OCI-LY7 (cell line): ENCODE measurements at regions not wholly inside any gene's neighbourhood (a gene's known extent, or its start where the extent isn't known, plus 50 kb on each side); places are given as distances from the start of the nearest gene placed in this dataset.

Experiments used
- BruUV-seq: library from RNA; stranded (reverse); fragments of 400-500 nt; replicated peaks from 2 replicates; lab custom pipeline; 2021; lab: Mats Ljungman, UMichigan
- CTCF ChIA-PET: fragments of 300-600 bp; sonication (Branson Sonifier 250); formaldehyde crosslinking; loops from one replicate; lab custom pipeline; 2022; ENCODE audit warnings: antibody characterized with exemption; ENCODE audit not compliant: unreplicated experiment; lab: Charles Lee
- POLR2A ChIA-PET: fragments of 300-600 bp; sonication (Branson Sonifier 250); formaldehyde crosslinking; loops from one replicate; lab custom pipeline; 2022; ENCODE audit warnings: antibody characterized with exemption; lab: Charles Lee
- DNase-seq: peaks from one replicate; pipeline ENCODE4 v3.0.0-alpha.2; 2015; ENCODE audit warnings: low spot score
- H2AFZ ChIP-seq: fragments of 200-600 bp; sonication (generic), shearing (Covaris generic); 2 replicates; pipeline ENCODE4 v1.6.1; 2014; ENCODE audit warnings: mild to moderate bottlenecking, antibody characterized with exemption, low read length, moderate library complexity
- H3K27ac ChIP-seq: fragments of 200-600 bp; sonication (generic); 2 replicates; pipeline ENCODE4 v1.5.1; 2014; ENCODE audit warnings: mixed run types, low read depth, mild to moderate bottlenecking, moderate library complexity, low read length, inconsistent platforms; ENCODE audit not compliant: poor library complexity, severe bottlenecking
- H3K36me3 ChIP-seq: fragments of 200-600 bp; sonication (generic); 2 replicates; pipeline ENCODE4 v1.6.1; 2014; ENCODE audit warnings: mild to moderate bottlenecking, antibody characterized with exemption, low read length, moderate library complexity, mixed read lengths; ENCODE audit not compliant: insufficient read depth
- H3K4me1 ChIP-seq: fragments of 200-600 bp; sonication (generic); 2 replicates; pipeline ENCODE4 v1.5.1; 2014; ENCODE audit warnings: mild to moderate bottlenecking, low read length; ENCODE audit not compliant: insufficient read depth, poor library complexity, severe bottlenecking
- H3K4me2 ChIP-seq: fragments of 200-600 bp; sonication (generic); 2 replicates; pipeline ENCODE4 v1.6.1; 2014; ENCODE audit warnings: mild to moderate bottlenecking, low read length
- H3K4me3 ChIP-seq: fragments of 200-600 bp; sonication (generic); 2 replicates; pipeline ENCODE4 v1.5.1; 2014; ENCODE audit warnings: mild to moderate bottlenecking, low read depth, low read length; ENCODE audit not compliant: poor library complexity, severe bottlenecking
- H3K79me2 ChIP-seq: fragments of 200-600 bp; sonication (generic); 2 replicates; pipeline ENCODE4 v1.6.1; 2016; ENCODE audit warnings: low read depth, mild to moderate bottlenecking, low read length, moderate library complexity, mixed read lengths; ENCODE audit not compliant: insufficient read depth
- H3K9me2 ChIP-seq: fragments of 200-600 bp; sonication (generic); 2 replicates; pipeline ENCODE4 v1.6.1; 2016; ENCODE audit warnings: mild to moderate bottlenecking, low read length, mixed read lengths; ENCODE audit not compliant: insufficient read depth
- H3K9me3 ChIP-seq: fragments of 200-600 bp; sonication (generic); 2 replicates; pipeline ENCODE4 v1.6.1; 2014; ENCODE audit warnings: mild to moderate bottlenecking, mixed run types, low read length, mixed read lengths
- H4K20me1 ChIP-seq: fragments of 200-600 bp; sonication (generic); 2 replicates; pipeline ENCODE4 v1.6.1; 2014; ENCODE audit warnings: mild to moderate bottlenecking, antibody characterized with exemption, low read length, moderate library complexity, mixed read lengths; ENCODE audit not compliant: insufficient read depth
- EZH2phosphoT487 ChIP-seq: fragments of 200-600 bp; sonication (generic); IDR thresholded peaks from 2 replicates; pipeline ENCODE4 v1.6.1; 2018; ENCODE audit warnings: low read depth, borderline replicate concordance, mild to moderate bottlenecking, mixed run types, antibody characterized with exemption, low read length, moderate library complexity, mixed read lengths
- intact Hi-C: fragments of 100-400 bp; cut with micrococcal nuclease; formaldehyde crosslinking; loops from one replicate; pipeline ENCODE4 v1.10.0; 2022; ENCODE audit not compliant: unreplicated experiment
- TF ChIP-seq, protein P1 (sequence below): fragments of 200-600 bp; sonication (generic); conservative IDR thresholded peaks from 2 replicates; pipeline ENCODE4 v1.5.1; 2014; ENCODE audit warnings: mild to moderate bottlenecking, antibody characterized with exemption, low read length, moderate library complexity, mixed read lengths

GRCh38 chr1:83101406-83101805 lies 897.5 kb downstream of the TTLL7 start:
- intact Hi-C loops, result no loop called here
- Histone ChIP-seq H3K9me2 (no peaks in the 10 kb centered on the region), H3K36me3 (no peaks in the 10 kb centered on the region), H2AFZ (no peak overlapping the region), H3K27ac (no peak overlapping the region), H4K20me1 (no peaks in the 10 kb centered on the region), H3K4me3 (no peak overlapping the region), H3K79me2 (no peaks in the 10 kb centered on the region), H3K4me1 (no peaks in the 10 kb centered on the region), H3K9me3 (no peaks in the 10 kb centered on the region), H3K4me2 (no peak overlapping the region)
- ChIA-PET CTCF (no interaction called here), POLR2A (no interaction called here)
- BruUV-seq, result no TSS peak
- TF ChIP-seq EZH2phosphoT487, result no peak
- TF ChIP-seq, protein P1, sequence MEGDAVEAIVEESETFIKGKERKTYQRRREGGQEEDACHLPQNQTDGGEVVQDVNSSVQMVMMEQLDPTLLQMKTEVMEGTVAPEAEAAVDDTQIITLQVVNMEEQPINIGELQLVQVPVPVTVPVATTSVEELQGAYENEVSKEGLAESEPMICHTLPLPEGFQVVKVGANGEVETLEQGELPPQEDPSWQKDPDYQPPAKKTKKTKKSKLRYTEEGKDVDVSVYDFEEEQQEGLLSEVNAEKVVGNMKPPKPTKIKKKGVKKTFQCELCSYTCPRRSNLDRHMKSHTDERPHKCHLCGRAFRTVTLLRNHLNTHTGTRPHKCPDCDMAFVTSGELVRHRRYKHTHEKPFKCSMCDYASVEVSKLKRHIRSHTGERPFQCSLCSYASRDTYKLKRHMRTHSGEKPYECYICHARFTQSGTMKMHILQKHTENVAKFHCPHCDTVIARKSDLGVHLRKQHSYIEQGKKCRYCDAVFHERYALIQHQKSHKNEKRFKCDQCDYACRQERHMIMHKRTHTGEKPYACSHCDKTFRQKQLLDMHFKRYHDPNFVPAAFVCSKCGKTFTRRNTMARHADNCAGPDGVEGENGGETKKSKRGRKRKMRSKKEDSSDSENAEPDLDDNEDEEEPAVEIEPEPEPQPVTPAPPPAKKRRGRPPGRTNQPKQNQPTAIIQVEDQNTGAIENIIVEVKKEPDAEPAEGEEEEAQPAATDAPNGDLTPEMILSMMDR, result no peak
- DNase-seq, result no peak

GRCh38 chr1:83100133-83100532 lies 898.8 kb downstream of the TTLL7 start:
- POLR2A ChIA-PET, result interaction anchor here (0.6 kb wide), 2 partner anchors 29 to 479 kb away, joined by 3 read pairs; no protein-coding TSS in a partner anchor
- Histone ChIP-seq H3K4me2 (no peak overlapping the region), H3K36me3 (no peaks in the 10 kb centered on the region), H3K4me1 (no peaks in the 10 kb centered on the region), H3K4me3 (no peak overlapping the region), H2AFZ (no peak overlapping the region), H3K9me3 (no peaks in the 10 kb centered on the region), H3K79me2 (no peaks in the 10 kb centered on the region), H3K27ac (no peak overlapping the region), H3K9me2 (no peaks in the 10 kb centered on the region), H4K20me1 (no peaks in the 10 kb centered on the region)
- TF ChIP-seq EZH2phosphoT487, result no peak
- TF ChIP-seq, protein P1, result no peak
- CTCF ChIA-PET, result no interaction called here
- DNase-seq, result no peak
- no TSS peak for BruUV-seq
- intact Hi-C loops, result no loop called here

DNA sequence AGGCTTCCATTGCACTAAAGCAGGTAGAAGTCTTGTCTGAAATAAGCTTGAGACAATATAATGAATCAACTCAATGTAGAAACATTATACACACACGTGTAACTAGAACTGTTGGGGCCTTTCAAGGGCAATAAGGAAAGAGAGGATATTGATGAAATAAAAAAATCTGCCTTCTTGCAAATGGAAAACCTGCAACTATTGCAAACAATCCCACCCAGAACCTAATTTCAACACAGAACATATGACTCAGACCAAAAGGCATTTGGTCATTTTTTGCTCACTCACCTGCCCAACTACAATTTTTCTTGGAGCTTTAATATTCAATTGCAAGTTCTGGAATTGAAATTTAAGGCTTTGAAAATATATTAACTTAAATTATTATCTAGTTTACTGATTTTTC lies 900.1 kb downstream of the TTLL7 start:
- ChIA-PET CTCF (no interaction called here), POLR2A (no interaction called here)
- H2AFZ ChIP-seq, result no peak overlapping the region
- H3K4me3 ChIP-seq, result no peak overlapping the region
- DNase-seq, result no peak
- H3K9me2 ChIP-seq, result no peaks in the 10 kb centered on the region
- intact Hi-C loops, result no loop called here
- H3K79me2 ChIP-seq, result no peaks in the 10 kb centered on the region
- H4K20me1 ChIP-seq, result no peaks in the 10 kb centered on the region
- H3K9me3 ChIP-seq, result no peaks in the 10 kb centered on the region
- no peak overlapping the region for H3K4me2 ChIP-seq
- H3K36me3 ChIP-seq, result no peaks in the 10 kb centered on the region
- H3K27ac ChIP-seq, result no peak overlapping the region
- no peaks in the 10 kb centered on the region for H3K4me1 ChIP-seq
- no TSS peak for BruUV-seq
- TF ChIP-seq, protein P1, result no peak
- TF ChIP-seq EZH2phosphoT487, result no peak
